ENCODE measurements at regions not wholly inside any gene's neighbourhood (a gene's known extent, or its start where the extent isn't known, plus 50 kb on each side); places are given as distances from the start of the nearest gene placed in this dataset.
"Not testable (repeated sequence)": the region's sequence is repeated elsewhere in the genome, so short reads cannot be mapped to it uniquely, and the experiment has no call there.

DNA sequence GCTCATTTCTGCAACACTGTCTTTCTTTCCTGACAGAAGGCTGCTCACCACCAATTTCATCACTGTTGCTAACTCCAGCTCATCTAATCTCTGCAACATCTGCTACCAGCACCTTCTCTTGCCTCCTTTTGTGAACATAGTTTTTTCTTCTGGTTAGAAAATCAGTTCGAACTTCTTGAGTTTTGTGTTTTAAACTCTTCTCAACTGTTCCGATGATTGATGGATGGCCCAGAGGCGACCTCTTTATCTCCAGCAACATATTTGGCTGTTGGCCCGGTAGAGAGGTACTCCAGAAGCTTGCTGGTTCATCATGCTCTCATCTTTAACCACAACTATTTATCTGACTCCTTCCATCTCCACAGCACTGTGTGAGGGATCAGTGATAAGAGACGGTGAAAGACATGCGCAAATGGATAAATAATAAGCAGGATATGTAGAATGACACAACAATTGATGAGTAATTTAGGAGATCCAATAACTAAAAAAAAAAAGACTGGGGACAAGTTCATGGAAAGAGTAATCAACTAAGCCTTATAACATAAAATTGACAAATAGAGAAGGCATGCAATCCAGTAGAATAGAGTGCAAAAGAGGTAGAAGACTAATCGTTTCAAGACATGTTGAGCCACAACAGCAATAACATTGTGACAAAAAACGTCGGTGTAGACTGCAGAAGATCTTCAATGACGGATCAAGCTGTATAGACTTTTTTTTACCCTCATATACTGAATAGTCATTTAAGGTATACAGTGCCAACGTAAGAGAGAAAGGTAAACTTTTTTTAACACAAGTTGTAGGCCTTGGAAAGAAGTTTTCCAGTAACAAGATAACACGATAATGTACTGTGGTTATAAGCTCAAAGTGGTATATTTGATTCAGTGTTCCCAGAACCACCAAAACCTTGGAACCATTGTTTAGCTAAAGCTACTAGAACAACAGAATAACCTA is 152.2 kb downstream of the CRPPA start:
- TF ChIP-seq, protein P1, sequence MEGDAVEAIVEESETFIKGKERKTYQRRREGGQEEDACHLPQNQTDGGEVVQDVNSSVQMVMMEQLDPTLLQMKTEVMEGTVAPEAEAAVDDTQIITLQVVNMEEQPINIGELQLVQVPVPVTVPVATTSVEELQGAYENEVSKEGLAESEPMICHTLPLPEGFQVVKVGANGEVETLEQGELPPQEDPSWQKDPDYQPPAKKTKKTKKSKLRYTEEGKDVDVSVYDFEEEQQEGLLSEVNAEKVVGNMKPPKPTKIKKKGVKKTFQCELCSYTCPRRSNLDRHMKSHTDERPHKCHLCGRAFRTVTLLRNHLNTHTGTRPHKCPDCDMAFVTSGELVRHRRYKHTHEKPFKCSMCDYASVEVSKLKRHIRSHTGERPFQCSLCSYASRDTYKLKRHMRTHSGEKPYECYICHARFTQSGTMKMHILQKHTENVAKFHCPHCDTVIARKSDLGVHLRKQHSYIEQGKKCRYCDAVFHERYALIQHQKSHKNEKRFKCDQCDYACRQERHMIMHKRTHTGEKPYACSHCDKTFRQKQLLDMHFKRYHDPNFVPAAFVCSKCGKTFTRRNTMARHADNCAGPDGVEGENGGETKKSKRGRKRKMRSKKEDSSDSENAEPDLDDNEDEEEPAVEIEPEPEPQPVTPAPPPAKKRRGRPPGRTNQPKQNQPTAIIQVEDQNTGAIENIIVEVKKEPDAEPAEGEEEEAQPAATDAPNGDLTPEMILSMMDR (IDR thresholded peaks at IDR 0.05; ENCODE audit: control extremely low read depth, extremely low read depth), result no peak
- Histone ChIP-seq H3K9ac (ENCODE audit: insufficient read depth in 1 of 2, low read length in 2 of 2) (no peak overlapping the region), H3K36me3 (ENCODE audit: control insufficient read depth in 4 of 4, insufficient read depth in 4 of 4, low read length in 4 of 4) (no peaks in the 10 kb centered on the region), H3K4me1 (ENCODE audit: control insufficient read depth in 5 of 5, insufficient read depth in 5 of 5, low read length in 5 of 5) (peaks cover 0 to 17% (median 1%) of the 10 kb centered on the region in 5 donors), H3K4me3 (no peak overlapping the region), H3K9me3 (ENCODE audit: control insufficient read depth in 4 of 4, insufficient read depth in 3 of 4, low read length in 3 of 4) (no peaks in the 10 kb centered on the region), H3K27ac (ENCODE audit: low read depth in 1 of 2, low read length in 1 of 2) (no peak overlapping the region), H3K27me3 (ENCODE audit: control insufficient read depth in 3 of 3, insufficient read depth in 3 of 3, low read length in 2 of 3) (no peaks in the 10 kb centered on the region)
- DNase-seq (no peak), ATAC-seq (ENCODE audit: insufficient read depth, low FRiP score) (peak; percentile 7)
- WGBS, 2 donors, result 55 to 64% methylated on average over 12 of the region's 12 CpGs

DNA sequence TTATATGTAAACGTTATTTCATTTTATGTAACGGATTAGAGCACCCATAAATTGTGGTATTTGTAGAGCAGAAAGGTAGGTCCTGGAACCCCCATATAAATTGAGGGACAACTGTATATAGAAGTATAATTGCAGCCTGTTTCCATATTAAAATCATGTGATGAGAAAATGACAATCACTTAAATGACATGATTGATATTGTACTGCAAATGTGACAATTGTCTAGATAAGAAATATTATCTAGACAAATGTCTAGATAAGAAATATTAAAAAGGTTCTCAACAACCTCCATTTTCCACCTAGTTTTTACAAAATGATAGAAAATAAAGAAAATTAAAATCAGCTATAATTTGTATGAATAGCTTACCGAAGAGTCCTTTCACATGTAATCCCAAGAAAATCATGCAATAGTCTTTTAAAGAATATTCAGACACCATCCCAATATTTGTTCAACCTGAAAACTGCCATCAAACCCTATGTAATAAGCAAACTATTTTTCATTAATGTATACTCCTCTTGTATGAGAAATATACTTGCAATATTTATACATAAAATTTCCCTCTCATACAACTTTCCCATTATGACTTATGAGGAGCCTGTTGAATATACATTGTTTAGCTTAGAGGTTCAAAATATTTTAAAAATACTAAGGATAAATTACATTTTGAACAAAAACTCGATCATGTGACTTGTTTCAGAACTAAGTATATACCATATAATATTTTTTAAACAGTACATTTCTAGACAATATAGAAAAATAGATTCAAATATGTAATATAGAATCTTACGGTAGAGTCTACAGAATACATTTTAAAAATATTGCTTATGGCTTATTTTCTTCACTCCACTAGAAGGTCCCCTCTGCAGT is 153.2 kb downstream of the CRPPA start:
- DNase-seq (no peak), ATAC-seq (ENCODE audit: insufficient read depth, low FRiP score) (no peak)
- 89 to 92% methylated on average over 5 of the region's 5 CpGs for WGBS, 2 donors
- Histone ChIP-seq H3K9me3 (ENCODE audit: control insufficient read depth in 4 of 4, insufficient read depth in 3 of 4, low read length in 3 of 4) (no peaks in the 10 kb centered on the region), H3K36me3 (ENCODE audit: control insufficient read depth in 4 of 4, insufficient read depth in 4 of 4, low read length in 4 of 4) (no peaks in the 10 kb centered on the region), H3K27me3 (ENCODE audit: control insufficient read depth in 3 of 3, insufficient read depth in 3 of 3, low read length in 2 of 3) (no peaks in the 10 kb centered on the region), H3K4me3 (no peak overlapping the region), H3K27ac (ENCODE audit: low read depth in 1 of 2, low read length in 1 of 2) (no peak overlapping the region), H3K9ac (ENCODE audit: insufficient read depth in 1 of 2, low read length in 2 of 2) (no peak overlapping the region), H3K4me1 (ENCODE audit: control insufficient read depth in 5 of 5, insufficient read depth in 5 of 5, low read length in 5 of 5) (peaks cover 0 to 17% (median 1%) of the 10 kb centered on the region in 5 donors)
- TF ChIP-seq, protein P1 (IDR thresholded peaks at IDR 0.05; ENCODE audit: control extremely low read depth, extremely low read depth), result no peak

DNA sequence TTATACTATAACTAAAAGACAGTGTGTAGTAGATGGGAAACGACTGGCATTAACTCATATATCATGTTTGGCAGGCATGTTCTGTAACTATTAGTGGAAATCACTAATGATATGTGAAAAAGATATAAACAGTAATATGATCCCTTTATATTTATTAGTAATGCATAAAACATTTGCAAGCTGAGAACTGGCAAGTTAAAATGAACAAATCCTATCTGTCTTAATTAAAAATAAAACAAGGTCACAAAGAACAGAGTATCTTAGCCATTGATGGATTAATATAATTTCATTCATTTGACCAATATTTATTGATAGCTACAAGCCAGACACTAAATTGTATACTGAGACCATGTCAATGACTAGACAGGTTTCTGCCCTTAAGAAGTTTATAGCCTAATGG is 154.5 kb downstream of the CRPPA start:
- Histone ChIP-seq H3K9me3 (ENCODE audit: control insufficient read depth in 4 of 4, insufficient read depth in 3 of 4, low read length in 3 of 4) (no peaks in the 10 kb centered on the region), H3K27me3 (ENCODE audit: control insufficient read depth in 3 of 3, insufficient read depth in 3 of 3, low read length in 2 of 3) (no peaks in the 10 kb centered on the region), H3K9ac (ENCODE audit: insufficient read depth in 1 of 2, low read length in 2 of 2) (no peak overlapping the region), H3K36me3 (ENCODE audit: control insufficient read depth in 4 of 4, insufficient read depth in 4 of 4, low read length in 4 of 4) (no peaks in the 10 kb centered on the region), H3K4me3 (no peak overlapping the region), H3K27ac (ENCODE audit: low read depth in 1 of 2, low read length in 1 of 2) (no peak overlapping the region), H3K4me1 (ENCODE audit: control insufficient read depth in 5 of 5, insufficient read depth in 5 of 5, low read length in 5 of 5) (peaks cover 0 to 15% (median 0%) of the 10 kb centered on the region in 5 donors)
- ATAC-seq (ENCODE audit: insufficient read depth, low FRiP score) (no peak), DNase-seq (no peak)
- TF ChIP-seq, protein P1 (IDR thresholded peaks at IDR 0.05; ENCODE audit: control extremely low read depth, extremely low read depth), result no peak
- 73 to 79% methylated on average over 1 of the region's 1 CpG for WGBS, 2 donors

DNA sequence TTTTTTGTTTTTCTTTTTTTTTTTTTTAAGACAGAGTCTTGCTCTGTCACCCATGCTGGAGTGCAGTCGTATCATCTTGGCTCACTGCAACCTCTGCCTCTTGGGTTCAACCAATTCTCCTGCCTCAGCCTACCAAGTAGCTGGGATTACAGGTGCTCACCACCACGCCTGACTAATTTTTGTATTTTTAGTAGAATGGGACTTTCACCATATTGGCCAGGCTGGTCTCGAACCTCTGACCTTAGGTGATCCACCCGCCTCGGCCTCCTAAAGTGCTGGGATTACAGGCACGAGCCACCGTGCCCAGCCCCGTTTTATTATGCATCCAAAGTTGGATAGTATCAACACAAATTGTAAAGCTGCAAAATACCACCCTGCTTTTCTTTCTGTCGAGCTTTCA is 154.9 kb downstream of the CRPPA start:
- not testable (repeated sequence) for H3K9ac ChIP-seq (ENCODE audit: insufficient read depth in 1 of 2, low read length in 2 of 2); H3K4me3 ChIP-seq; ATAC-seq (ENCODE audit: insufficient read depth, low FRiP score); H3K36me3 ChIP-seq (ENCODE audit: control insufficient read depth in 4 of 4, insufficient read depth in 4 of 4, low read length in 4 of 4); DNase-seq; H3K27ac ChIP-seq (ENCODE audit: low read depth in 1 of 2, low read length in 1 of 2); H3K9me3 ChIP-seq (ENCODE audit: control insufficient read depth in 4 of 4, insufficient read depth in 3 of 4, low read length in 3 of 4); H3K27me3 ChIP-seq (ENCODE audit: control insufficient read depth in 3 of 3, insufficient read depth in 3 of 3, low read length in 2 of 3)
- H3K4me1 ChIP-seq (ENCODE audit: control insufficient read depth in 5 of 5, insufficient read depth in 5 of 5, low read length in 5 of 5), result peaks cover 0 to 11% (median 0%) of the 10 kb centered on the region in 5 donors
- WGBS, 2 donors, result 84% methylated on average over 9 of the region's 9 CpGs
